Fibroblast of upper back skin (primary cell): ENCODE measurements at regions not wholly inside any gene's neighbourhood (a gene's known extent, or its start where the extent isn't known, plus 50 kb on each side); places are given as distances from the start of the nearest gene placed in this dataset.
A peak's percentile ranks its signal among the peaks of the same experiment; 100 is the strongest.

Experiments used
- DNase-seq: peaks from one replicate; pipeline ENCODE4 v3.0.0-alpha.2; 2013

DNA sequence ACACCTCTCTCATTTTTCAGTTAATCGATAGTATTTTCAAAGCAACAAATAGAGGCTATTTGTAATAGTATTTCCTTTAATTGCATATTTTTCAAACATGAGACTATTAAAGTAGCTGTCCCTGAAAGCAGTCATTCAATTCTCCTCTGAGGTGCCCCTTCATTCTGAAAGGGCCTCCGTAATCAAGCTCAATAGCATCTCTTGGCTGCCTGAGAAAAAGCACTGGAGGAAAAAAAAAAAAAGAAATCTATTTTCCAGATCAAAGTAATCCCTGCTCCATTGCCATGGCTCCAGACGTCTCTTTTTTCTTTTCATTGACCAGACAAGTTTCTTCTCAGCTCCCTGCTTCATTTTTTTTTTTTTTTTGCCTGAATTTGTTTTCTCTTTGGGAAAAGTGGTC, 154.5 kb upstream of the BLID start:
- DNase-seq = no peak

DNA sequence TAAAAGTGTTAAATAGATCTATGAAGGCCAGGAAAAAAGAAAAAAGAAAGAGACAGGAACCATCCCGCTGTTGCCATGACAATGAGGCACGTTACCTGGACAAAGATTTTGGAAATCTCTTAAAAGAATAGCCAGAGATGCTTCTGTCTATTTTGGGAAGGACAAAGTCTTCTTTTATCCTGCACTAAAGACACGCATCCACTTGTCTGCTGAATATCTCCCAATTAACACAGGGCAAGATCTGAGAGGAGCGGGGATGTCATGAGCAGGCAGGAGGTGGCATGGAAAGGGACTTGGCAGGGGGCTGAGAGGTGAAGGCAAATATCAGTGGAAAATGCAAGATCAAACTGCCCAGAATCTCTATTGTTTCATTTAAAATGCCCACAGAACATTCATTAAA, 153.8 kb upstream of the BLID start:
- no peak for DNase-seq

DNA sequence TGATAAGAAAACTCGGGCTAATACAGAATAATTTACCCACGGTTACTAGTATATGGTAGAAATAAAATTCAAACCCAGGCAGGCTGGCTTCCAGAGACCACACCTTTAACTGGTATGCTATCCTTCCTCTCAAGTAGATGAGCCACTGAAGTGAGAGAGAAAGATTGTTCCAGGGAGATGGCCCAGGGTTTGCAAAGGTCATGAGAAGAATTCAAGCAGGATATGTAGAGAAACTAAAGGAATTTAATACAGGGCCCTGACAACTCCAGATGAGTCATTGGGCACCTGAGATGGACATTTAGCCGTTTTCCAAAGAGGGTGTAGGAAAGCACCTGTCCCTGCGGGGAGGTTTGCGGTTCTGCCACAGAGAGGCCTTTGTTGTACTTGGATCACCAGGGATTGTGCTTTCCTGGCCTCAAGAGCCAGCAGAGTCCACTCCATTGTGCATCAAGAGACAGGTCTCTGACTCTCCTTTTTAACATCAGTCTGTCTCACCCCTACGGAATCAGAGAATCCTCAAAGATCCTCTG, 152.7 kb upstream of the BLID start:
- DNase-seq = no peak

DNA sequence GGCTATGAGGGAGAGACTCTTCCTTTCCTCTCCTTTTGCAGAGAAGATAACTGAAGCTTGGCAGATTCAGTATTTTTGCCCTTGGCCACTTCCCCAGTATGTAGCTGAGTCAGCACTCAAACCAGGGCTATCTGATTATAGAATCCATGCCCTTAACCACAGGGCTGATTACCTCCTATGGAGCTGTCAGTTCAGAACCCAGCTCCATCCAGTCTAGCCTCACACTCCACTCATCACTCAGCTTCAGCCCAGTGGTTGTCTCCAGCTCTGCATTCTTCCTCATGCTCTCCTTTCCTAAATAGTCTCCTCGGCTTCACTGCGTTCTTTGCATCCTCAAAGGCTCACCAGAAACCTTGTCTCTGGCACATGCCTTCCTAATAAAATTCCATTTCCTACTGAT, 151.6 kb upstream of the BLID start:
- DNase-seq = peak; percentile 94

DNA sequence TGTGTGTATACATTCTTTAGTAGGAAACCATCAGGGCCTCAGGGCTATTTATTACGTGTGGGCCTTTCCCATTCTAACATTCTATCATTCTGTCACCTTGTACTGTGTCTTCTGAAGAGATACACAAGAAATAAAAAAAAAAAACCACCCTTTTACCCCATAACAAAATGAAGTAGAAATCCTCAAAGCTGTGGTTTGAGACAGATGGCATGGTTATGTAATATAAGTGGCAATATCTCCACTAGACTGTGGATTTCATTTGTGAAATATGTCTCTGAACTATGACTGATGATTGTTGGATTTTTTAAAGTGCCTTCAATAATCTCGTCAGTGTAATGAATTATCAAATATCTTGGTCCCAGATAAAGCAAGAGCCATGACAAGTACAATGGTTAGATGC, 150.0 kb upstream of the BLID start:
- DNase-seq = no peak

DNA sequence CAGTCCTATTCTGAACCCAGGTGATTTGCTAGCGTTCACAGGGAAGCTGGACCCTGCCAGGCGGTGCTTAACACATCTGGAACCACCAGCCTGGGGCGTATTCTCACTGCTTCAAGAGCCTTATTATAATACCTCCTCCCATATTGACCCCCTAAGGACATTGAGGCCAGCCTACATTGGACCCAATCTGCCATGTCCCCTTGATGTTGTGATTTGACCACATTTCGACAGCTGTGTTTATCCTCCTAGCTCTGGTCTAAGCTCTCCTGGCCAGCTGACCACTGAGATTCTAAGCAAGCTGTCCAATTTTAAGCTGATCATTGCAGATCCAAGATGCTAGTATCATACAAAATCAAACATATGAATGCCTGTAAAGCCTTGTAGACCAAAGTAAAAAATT, 148.1 kb upstream of the BLID start:
- no peak for DNase-seq

DNA sequence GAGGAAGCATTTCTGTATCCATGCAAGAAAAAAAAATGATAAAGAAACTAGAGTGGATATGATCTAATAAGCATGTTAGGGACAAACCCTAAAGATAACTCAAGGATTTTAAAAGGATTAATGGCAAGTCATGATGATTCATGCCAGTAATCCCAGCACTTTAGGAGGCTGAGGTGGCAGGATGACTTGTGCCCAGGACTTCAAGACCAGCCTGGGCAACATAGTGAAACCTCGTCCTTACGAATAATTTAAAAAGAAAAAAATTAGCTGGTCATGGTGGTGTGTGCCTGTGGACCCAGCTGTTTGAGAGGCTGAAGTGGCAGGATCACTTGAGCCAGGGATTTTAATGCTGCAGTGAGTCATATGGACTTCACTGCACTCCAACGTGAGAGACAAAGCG, 145.5 kb upstream of the BLID start:
- no peak for DNase-seq

DNA sequence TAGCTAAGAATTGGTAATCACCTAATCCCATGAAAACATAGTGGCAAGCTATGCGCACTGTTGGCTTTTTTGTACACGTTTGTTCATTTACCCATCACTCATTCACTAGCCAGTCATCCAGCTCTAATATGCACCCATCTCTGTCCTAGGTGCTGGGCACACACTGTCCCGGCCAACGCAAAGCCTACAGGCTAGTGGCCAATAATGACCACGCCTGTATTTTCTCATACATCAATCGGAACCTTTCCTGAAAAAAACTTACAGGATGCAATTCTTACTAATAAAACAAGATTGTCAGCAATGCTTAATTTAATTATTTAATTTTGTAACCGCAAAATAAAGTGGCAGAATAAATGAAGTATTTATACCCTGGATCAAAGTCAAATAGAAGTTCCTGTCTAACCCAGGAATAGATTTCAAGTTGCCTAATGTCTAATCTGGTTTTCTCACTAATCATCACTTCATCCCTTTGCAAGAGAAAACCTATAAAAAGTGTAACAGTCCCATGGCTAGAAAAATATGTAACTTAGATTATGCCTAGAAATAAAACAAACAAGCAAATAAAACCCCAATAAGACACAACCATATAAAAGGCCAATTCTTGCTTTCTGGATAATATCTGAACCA, 143.3 kb upstream of the BLID start:
- no peak for DNase-seq

DNA sequence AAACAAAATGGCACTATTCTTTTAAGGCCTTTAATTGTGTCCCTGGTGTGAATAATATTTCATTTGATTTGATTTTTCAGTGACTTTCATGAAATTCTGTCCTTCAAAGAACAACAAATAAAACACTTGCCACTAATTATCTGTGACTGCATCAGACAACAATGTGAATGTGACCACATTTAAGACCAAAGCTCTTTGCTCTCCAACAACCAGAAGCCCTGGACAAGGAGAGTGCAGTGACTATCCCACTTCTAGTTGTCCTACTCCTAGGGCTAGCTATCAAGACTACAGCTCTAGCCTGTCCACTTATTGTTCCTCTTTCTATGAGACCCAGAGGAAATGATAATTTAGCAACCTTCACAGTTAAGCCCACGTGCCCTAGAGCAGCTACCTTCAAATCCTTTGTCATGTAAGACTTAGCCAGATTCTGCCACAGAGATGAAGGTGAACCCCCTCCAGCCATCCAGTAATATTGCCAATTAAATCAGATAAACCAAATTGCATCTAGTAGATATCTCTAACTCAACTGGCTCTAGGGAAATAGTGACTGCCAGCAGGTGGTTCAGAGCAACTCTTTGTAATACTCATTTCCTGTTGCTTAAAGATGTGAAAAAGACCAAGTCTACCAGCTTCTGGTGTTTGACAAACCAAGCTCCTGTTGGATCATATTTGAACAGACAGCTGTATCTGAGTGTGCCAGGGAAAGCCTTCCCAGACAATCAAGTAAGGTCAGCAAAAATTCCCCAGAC, 142.6 kb upstream of the BLID start:
- DNase-seq = no peak

DNA sequence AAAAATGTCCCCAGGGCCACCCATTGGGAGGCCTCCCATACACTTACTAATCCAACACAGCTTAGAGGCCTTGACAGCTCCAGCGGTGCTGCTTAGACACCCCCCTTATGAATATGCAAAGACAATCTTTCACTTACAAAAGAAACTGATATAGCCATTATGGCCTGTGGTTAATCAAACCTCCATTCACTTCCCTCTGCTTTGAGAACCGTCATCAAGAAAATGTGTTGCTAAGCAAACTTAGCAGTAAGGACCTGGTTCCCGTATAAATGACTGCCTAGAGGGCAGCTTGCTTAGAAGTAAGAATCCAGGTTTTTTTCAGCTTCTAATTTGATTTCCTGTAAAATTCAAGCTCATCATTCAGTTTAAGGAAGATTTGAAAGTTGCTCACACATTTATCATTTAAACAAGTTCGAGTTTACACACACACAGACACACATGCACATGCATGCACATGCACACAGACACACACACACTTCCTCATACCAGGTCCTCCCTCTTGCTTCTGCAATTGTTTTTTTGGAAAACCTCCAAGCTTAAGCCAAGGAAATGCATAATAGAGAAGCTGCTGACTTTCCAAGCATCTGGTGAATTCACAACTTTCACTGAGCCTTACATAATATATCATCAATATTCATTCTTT, 137.7 kb upstream of the BLID start:
- DNase-seq = peak; percentile 92

DNA sequence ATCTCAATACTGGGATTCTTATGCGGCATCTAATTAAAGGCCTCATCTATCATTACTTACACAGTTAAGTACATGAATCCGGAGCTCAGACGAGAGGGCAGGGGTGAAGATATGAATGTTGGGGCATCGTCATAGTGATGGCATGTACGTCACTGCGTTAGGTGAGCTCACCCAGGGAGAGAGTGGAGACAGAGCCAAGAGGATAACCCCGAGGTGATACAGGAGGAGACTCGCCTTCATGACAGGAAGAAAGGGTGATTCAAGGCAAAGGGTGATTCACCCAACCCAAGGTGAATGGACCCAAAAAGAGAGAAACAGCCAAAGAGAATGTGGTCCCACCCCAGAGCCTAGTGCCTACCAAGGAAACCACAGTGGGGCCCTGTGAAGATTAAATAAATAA, 132.9 kb upstream of the BLID start:
- no peak for DNase-seq

DNA sequence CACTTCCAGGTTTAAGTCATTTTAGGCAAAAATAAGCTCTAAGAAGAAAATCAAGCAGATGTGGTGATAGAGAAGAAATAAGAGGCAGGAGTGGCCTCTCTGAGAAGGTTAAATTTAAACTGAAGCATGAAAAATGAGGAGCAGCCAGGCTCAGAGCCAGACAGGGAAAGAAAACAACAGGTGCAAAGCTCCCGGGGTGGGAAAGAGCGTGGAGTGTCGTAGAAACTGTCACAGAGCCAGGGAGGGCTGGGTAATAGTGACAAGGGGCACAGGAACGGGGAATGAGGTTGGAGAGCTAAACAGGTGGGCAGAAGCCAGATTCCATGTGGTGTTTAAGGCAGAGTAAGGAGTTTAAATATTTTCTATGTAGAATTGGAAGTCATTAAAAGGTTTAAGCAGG, 132.1 kb upstream of the BLID start:
- no peak for DNase-seq

DNA sequence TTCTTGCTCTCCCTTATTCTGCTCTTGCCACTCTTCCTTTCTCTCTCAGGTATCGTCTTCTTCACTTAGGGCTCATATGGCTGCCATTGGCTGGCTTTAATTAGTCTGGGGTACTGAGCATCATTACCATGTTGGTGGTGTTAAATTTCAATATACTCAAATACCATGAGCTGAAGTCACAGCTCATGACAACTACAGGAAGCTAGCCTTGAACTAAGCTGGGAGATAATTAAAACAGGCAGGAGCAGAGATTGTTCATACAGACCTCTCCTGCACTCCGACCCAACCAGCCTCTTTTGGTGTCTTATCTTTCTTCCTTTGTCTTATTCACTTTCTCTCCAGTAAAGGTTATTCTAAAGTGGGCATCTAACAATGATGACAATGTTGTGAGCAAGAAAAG, 130.9 kb upstream of the BLID start:
- peak; percentile 72 for DNase-seq

DNA sequence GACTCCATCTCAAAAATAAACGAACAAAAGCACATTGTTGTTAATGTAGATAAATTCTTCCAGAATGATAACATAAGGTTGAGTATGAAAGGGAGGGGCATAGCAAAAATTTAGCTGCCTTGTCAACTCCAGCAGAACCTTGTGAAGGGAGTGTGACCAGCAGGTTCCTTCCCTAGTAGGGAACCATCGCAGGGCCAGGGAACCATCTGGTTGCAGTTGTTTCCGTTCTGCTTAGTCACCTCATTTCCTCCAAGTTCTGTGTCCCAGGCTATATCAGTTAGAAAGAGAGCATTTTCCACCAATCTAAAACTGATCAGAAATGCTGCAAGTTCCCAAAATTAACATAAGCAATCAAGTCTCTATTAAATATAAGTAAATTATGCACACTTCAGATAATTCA, 126.7 kb upstream of the BLID start:
- no peak for DNase-seq

DNA sequence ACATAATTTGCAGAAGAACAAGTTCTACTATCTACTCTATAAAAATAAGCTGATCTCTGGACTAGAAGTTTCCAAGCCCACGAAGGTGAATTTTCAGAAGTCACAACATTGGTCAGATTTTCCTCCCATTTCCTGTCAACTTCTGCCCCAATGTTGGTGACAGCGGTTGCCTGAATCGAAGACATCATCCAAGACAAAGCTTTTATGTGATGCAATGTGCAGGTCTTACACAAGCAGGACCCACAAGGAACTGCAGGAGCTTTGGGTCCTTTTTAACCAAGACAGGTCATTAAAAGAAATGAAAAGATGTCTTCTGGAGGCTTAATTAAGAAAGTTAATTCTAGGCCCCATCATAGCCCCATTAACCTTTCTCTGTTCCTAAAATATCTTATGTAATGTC, 125.6 kb upstream of the BLID start:
- DNase-seq = no peak

DNA sequence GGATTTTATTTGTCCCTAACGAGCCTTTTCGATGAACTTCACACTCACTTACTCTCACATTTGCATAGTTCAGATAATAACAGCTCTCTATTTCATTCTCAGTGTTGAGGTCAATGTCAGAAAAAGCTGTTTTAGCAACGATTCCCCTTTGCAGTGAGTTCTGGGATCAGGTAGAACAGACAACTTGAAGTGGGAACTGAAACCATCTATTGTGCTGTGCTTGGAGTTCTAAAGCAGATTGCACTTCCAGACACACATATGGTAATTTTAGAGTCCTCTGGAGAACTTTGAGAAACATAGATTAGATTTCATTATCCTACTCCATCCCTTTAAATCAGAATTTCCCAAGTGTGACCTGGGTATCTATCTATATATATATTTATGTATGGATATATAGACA, 124.6 kb upstream of the BLID start:
- no peak for DNase-seq

DNA sequence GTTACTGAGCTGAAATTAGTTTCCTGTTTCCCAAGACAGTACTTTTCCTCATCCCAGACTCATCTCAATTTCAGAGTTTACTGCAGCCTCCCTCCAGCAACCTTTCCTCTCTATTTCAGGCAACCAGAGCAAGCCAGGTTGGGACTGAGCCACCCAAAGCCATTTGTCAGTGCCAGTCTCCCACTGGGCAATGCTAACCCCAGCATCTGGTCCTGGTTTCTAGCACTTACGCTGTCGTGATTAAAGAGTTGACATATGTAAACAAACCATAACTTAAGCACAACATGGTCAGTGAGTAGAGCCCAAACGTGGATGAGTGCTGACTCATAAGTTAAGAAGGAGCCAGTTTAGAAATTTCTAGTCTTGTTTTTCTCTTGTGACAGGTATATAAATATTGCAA, 119.6 kb upstream of the BLID start:
- DNase-seq = peak; percentile 96

DNA sequence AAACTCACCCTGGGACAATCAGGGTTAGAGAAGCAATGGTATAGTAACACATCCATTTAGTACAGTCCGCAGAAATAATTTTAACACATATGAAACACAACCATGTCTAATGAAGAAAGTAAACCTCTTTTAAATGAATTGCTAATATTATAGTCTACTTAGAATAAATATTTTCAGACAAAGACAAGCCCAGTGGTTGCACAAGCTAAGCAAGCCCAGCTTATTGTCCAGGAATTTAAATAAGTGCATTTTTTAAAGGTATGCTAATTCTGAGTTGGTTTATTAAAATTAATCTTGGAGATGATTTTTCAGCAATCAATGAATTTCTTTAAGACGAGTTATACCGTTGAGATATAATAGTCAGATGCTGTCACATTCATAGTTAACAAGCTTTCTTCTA, 118.8 kb upstream of the BLID start:
- DNase-seq = no peak

DNA sequence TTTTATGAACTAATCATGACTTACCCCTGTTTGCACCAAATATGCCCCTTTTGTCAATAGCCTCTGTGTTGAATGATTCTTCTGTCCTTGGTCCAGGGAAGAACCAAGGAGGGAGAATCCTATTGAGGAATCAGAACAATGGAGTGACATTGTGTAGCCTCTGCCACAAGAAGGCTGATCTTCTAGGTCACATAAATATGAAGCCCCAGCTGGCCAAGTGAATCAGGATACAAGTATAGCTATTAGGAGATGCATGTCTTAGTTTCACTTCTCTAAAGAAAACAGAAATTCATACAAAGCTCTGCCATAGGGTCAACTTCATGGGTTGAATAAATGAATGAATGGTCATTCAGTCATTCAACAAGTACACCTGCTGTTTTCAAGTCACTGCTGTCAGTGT, 118.2 kb upstream of the BLID start:
- DNase-seq = no peak

DNA sequence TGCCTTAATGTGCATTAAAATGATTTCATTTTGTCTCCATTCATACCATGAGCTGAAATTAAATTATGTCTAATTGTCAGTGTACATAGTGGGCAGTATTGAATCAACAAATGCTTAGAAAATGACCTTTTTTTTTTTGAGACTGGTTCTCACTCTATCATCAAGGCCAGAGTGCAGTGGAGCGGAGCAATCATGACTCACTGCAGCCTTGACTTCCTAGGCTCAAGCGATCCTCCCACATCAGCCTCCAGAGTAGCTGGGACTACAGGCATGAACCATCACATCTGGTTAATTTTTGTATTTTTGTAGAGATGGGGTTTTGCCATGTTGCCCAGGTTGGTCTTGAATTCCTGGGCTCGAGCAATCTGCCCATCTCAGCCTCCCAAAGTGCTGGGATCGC, 117.0 kb upstream of the BLID start:
- DNase-seq = no peak

DNA sequence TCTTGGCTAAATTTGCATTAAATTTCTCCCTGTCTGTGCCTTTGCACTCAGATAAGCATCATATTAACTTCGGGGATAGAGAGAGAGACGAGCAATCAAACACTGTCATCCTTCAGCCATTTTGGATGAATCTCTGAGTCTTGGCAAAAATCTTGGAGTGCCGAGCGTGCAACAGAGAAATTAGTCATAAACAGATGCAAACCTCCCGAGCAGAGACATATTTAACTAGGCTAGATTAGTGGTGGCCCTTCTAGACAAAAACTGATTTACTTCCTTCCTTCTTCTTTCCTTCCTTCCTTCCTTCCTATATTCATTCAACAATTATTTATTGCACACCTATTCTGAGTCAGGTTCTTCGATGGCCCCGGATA, 114.4 kb upstream of the BLID start:
- DNase-seq = peak; percentile 83

DNA sequence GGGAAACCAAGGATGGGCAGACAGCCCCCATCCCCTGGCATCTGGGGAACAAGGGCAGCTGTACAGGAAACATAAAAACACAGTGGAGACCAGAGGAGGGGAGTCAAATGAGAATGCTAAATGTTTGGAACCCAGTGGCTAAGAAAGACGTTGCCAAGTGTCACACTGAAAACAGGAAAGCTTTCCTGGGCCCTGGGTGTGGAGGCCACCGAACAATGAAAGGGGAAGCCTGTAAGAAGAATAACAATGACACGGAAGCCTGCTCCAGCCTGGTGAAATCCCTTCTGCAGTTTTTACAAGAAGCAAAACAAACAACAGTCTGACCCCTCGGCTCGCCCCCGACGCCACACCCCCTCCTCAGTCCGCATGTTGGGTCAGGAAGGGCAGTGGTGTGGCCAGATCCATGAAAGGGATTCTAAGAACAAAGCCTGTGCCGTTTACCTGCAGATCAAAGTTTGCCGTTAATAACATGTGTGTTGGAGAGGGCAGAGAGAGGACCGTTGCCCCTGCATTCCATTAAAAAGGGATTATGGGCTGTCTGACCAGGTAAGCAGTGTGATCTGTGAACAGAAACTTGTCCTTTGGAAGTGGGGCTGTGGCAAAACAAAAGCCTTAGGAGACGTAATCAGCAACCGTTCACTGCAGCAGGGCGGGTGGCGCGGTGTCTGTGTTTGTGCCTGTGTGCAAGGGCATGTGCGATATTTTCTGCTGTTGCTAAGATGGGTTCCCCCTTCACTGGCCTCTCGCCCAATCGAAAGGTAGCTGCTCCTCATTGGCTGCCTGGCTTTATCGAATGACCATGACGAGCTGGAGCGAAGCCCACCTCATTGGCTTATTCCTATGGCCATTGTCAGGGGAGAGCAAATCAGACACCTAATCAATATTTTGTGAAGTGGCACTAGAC, 113.7 kb upstream of the BLID start:
- peak; percentile 24 for DNase-seq

DNA sequence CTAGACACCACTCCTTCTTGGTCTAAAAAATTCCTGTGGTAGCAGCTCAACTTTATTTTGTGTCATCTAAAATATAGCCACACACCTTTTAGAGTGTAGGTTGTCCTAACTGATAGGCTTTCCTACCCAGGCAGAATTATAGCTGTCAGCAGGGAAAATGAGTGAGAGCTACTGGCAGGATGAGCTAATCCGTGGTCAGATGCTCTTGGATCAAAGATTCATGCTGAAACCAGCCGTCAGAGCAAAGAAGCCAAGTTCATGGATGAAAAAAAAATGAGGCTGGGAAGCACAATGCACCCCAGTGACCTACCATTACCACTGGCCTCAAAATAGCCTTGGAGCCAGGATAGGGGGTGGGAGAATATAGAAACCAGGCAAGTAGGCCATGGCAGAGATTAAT, 113.1 kb upstream of the BLID start:
- peak; percentile 100 for DNase-seq
